ENCODE measurements at regions not wholly inside any gene's neighbourhood (a gene's known extent, or its start where the extent isn't known, plus 50 kb on each side); places are given as distances from the start of the nearest gene placed in this dataset.
A peak's percentile ranks its signal among the peaks of the same experiment; 100 is the strongest.
"Not testable (repeated sequence)": the region's sequence is repeated elsewhere in the genome, so short reads cannot be mapped to it uniquely, and the experiment has no call there.

GRCh38 chr3:115204475-115204874 is 57.4 kb upstream of the ZBTB20 start:
- DNase-seq (ENCODE audit: low read depth): no peak

GRCh38 chr3:115208066-115208750 is 61.1 kb upstream of the ZBTB20 start:
- DNase-seq (ENCODE audit: low read depth): no peak

DNA sequence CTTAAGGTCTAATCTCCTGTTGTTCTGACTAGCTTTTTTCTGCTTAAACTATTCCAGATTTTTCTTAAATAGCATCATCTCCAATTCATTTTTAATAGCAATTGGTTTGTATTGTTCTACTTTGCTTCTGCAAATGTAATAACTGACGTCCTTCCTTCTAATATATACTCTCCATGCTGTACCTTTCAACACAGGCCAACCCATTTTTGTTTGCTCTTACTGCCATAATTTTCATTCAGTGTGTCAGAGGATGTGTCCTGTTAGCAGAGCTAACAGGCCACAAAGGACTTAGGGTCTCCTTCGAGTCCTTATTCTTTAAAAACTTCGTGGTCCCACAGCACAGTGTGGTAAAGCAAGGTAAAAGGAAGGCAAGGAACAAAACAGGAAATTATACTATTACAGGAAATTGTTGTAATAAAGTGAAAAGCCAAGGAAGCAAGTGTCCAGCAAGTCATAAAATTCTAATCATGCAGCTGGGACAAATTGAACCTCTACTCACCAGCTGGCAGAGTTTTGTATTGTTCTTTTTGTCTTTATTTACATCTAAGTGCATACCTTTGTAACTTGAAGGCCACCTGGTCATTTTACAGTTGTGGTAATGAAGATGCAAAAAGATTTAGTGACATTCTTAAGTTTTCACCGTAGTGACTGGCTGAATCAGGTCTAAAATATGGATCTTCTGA is 64.9 kb upstream of the ZBTB20 start:
- DNase-seq (ENCODE audit: low read depth): no peak

- DNase-seq (ENCODE audit: low read depth): no peak
Measured at GRCh38 chr3:115212615-115213014, 65.5 kb upstream of the ZBTB20 start.

DNA sequence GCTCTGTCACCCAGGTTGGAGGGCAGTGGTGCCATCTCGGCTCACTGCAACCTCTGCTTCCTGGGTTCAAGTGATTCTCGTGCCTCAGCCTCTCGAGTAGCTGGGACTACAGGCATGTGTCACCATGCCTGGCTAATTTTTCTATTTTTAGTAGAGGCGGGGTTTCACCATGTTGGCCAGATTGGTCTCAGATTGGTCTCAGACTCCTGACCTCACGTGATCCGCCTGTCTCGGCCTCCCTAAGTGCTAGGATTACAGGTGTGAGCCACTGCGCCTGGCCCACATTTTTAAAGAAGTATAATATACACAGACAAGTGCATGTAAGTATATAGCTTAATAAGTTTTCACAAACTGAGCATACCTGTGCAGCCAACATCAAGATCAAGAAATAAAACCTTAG is 66.0 kb upstream of the ZBTB20 start:
- not testable (repeated sequence) for DNase-seq (ENCODE audit: low read depth)

DNA sequence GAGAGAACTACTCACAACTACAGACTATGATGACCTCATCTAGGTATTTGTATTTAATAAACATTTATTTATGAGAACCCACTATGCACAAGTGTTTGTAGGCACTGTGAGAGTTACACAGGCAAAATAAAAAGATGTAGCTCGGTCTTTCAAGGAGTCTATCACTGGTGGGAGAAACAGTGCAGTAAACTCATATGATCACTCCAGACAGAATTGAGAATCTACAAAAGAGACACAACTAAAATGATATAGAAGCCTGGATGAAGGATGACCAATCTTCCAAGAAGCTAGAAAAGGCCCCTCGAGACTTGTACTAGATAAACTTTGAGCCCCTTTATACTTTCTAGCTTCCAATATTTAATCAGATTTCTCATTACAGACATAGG is 70.2 kb upstream of the ZBTB20 start:
- no peak for DNase-seq (ENCODE audit: low read depth)

GRCh38 chr3:115217678-115218451 is 70.8 kb upstream of the ZBTB20 start:
- peak; percentile 43 for DNase-seq (ENCODE audit: low read depth)

GRCh38 chr3:115218859-115219258 is 71.8 kb upstream of the ZBTB20 start:
- DNase-seq (ENCODE audit: low read depth): no peak

- DNase-seq (ENCODE audit: low read depth): no peak
Measured at GRCh38 chr3:115224687-115225086, 77.6 kb upstream of the ZBTB20 start.

DNA sequence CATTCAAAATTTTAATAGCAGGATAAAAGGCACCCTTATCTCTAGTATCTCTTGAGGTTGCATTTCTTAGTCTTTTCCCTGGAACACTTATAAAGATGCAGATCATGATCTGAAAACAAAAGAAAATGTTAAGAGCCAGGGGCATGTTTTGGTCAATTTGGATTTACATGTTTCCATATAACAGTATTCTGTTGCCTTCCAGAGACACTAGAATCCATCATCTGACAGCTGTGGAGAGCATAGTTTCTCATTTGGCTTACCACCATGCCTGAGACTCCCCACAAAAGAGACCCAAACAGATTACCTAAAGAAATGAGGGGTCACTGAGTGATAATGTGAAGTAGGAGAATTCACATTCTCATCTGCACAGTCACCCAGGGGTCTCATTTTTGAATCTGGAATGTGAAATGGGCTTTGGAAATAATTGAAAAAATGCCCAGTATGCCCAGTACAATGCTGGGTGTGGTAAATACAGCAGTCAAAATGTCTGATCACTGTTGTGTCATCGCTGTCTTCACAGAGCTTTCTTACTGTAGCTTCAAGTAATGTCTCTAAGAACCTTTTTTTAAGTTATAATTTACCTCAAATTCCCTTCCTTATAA is 79.9 kb upstream of the ZBTB20 start:
- DNase-seq (ENCODE audit: low read depth): no peak

- DNase-seq (ENCODE audit: low read depth): no peak
Measured at GRCh38 chr3:115227461-115227860, 80.4 kb upstream of the ZBTB20 start.

DNA sequence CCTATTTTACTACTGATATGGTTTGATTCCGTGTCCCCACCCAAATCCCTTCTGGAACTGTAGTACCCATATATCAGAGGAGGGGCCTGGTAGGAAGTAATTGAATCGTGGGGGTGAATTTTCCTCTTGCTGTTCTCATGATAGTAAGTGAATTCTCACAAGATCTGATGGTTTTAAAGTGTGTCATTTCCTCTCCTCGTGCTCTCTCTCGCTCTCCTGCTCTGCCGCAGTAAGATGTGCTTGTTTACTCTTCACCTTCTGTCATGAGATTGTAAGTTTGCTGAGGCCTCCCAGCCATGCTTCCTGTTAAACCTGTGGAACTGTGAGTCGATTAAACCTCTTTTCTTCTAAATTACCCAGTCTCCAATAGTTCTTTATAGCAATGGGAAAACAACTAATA is 81.2 kb upstream of the ZBTB20 start:
- no peak for DNase-seq (ENCODE audit: low read depth)

DNA sequence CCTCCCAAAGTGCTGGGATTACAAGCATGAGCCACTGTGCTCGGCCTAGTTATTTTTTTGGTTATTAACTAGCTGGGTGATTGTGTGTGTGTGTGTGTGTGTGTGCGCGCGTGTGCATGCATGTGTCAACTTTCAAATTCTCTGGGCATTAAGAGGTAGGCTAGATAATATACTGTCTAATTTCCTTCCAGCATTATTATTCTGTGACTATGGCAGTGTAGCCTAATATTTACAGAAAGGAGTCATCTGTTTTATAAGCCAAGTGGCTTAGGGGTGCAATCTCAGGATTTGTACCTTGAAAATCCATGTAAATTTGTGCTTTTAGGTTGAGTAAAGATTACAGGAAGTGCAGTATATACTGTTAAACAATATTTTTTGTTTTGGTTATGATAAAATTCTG is 85.1 kb upstream of the ZBTB20 start:
- DNase-seq (ENCODE audit: low read depth): no peak

- DNase-seq (ENCODE audit: low read depth): no peak
Measured at GRCh38 chr3:115233021-115233420, 85.9 kb upstream of the ZBTB20 start.

- no peak for DNase-seq (ENCODE audit: low read depth)
Measured at GRCh38 chr3:115236496-115236895, 89.4 kb upstream of the ZBTB20 start.

DNA sequence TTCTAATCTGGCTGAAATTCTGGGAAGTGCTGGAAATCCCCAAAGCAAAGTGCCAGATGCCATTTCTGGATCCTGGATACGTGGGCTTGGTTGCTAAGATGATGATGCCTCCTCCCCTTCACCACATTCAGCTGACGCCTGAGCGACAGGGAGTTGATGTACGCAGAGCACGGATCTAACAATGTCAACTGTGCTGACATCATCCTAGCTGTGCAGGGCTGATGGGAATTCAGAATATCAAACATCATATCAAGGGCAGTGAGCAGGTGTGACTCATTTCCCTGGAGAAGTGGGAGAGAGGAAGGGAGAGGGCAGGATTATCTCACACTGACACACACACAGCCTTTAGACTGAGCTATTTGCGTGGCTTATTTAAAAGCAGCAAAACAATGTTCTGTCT is 92.6 kb upstream of the ZBTB20 start:
- peak; percentile 97 for DNase-seq (ENCODE audit: low read depth)

DNA sequence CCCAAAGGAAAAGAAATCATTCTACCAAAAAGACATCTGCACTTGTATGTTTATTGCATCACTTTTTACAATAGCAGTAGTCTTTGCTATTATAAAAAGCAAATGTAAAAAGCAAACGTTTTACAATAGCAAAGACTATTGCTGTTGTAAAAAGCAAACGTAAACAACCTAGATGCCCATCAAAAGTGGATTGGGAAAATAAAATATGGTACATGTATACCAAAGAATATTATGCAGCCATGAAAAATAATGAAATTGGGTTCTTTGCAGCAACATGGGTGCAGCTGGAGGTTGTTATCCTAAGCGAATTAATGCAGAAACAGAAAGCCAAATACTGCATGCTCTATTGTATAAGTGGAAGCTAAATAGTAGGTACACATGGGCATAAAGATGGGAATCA is 97.3 kb upstream of the ZBTB20 start:
- DNase-seq (ENCODE audit: low read depth): no peak

DNA sequence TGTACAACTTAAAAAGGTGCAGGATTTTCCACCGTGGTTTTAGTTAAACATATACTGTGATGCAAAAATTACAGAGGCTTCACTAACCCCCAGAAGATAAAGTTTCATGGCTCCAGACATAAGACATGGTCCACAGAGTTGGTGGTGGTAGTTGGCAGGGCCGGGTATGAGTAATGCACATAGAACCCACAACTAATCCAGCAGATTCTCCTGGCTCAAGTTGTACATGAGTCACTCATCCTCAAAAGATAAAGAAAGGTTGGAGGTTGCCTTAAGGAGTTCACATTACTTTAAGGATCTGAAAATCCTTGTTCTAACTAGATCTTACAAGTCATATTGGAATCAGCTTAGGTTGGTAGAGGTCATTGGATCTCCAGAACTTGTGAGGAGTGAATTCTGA is 98.3 kb upstream of the ZBTB20 start:
- DNase-seq (ENCODE audit: low read depth): peak; percentile 86

- no peak for DNase-seq (ENCODE audit: low read depth)
Measured at GRCh38 chr3:115245899-115246298, 98.8 kb upstream of the ZBTB20 start.

DNA sequence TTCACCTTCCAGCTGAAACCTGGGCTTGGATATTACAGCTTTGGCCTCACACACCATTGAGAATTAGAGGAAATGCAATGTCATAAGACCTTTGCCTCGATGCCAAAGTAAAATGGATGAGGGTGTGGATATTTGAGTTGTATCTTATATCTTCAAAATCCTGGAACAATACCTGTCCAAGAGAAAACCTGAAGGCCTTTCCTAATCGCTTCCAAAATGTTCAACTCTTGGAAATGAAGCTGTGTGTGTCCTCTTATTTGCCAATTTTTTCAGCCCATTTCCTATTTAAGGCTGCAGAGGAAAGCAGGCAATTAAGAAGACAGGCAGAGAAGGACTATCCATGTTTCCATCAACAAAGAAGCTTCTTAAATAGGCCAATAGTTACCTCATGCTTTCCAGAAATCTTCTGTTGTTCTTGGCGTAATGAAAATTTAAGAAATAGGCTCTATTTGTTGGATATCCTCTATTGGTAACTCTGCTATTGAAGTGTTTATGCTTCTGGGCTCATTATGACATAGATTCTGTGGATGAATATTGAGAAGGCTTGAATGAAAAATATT is 99.5 kb upstream of the ZBTB20 start:
- DNase-seq (ENCODE audit: low read depth): no peak

- no peak for DNase-seq (ENCODE audit: low read depth)
Measured at GRCh38 chr3:115248274-115248673, 101.2 kb upstream of the ZBTB20 start.

GRCh38 chr3:115251509-115251908 is 104.4 kb upstream of the ZBTB20 start:
- DNase-seq (ENCODE audit: low read depth): no peak

DNA sequence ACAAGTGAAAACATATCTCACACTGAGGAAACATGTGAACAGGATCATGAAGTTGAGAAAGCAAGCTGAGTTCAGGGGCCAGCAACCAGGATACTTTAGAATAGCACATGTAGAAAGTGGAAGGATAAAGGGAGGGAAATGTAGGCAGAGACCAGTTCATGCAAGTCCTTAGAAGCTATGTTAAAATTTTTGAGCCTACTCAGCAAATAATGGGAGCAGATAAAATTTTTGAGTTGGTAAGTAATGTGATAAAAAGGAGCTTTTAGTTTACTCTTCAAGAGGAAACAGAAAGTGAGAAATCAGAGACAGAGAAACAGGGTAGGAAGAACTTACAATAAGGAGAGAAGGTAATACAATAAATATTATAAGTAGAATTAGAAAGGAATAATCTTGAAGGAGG is 105.6 kb upstream of the ZBTB20 start:
- DNase-seq (ENCODE audit: low read depth): no peak

All from HS-5 (cell line).